ENCODE measurements at regions not wholly inside any gene's neighbourhood (a gene's known extent, or its start where the extent isn't known, plus 50 kb on each side); places are given as distances from the start of the nearest gene placed in this dataset.
A peak's percentile ranks its signal among the peaks of the same experiment; 100 is the strongest.
"Not testable (repeated sequence)": the region's sequence is repeated elsewhere in the genome, so short reads cannot be mapped to it uniquely, and the experiment has no call there.

DNA sequence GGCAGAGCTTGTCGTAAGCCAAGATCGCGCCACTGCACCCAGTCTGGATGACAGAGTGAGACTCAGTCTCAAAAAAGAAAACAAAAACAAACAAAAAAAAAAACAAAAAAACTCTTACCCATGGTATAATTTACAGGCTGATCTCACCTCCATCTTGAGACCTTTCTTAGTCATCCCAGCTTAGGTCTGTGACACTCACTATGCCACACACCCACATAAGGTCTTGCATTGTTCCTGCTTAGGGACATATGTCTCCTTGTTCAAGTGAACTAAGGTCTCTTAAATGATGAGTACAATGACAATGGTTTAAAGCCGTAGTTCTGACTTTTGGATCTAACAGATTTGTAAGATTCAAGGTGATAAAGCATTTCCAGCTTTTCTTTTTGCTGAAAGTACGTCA lies 360.2 kb upstream of the ARHGEF26 start:
- DNase-seq = no peak

GRCh38 chr3:153762411-153763235 lies 358.6 kb upstream of the ARHGEF26 start:
- DNase-seq = no peak

DNA sequence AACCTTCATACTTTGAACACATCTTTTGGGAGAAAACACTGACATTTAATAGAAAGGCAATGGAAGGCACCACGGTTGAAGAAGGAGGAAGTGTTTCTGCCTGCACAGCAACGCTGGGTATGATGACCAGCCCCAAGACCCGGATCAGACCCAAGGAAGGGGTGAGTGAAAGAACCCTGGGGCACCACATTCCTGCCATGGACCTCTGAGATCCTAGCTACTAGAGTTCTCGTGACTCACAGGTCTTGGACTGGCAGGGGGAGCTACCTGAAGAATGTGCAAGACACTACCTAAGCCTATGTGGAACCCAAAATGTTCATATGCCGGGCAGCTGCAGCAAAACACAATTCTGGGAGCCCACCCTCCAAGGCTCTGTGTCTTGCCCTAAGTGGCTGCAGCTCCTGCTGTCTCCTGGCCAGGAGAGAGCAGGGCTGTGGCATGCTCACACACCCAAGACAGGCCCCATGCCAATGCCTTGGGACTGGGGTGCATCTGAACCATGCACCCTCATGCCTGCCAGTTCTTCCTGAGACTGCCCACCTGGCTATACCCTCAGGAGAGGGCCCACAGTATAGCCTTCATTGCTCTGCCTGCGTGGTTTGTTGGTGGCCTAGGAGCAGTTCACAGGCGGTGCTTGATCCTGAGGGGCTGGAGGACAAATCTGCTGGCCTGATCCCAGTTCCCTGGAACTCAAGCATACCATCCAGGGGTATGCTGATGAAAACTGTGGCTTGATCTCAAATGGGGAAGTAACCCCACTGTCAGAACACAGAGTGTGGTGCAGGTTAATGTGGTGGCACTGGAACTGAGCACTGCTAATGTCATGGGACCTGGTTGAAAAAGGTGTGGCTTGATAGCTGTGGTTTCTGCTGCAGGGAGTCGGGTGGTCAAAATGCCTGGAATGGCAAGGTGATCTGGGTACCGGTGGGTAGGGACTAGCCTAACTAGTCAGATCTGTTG lies 353.3 kb upstream of the ARHGEF26 start:
- DNase-seq = no peak

GRCh38 chr3:153768561-153769469 lies 352.4 kb upstream of the ARHGEF26 start:
- DNase-seq = peak; percentile 35 to 70

DNA sequence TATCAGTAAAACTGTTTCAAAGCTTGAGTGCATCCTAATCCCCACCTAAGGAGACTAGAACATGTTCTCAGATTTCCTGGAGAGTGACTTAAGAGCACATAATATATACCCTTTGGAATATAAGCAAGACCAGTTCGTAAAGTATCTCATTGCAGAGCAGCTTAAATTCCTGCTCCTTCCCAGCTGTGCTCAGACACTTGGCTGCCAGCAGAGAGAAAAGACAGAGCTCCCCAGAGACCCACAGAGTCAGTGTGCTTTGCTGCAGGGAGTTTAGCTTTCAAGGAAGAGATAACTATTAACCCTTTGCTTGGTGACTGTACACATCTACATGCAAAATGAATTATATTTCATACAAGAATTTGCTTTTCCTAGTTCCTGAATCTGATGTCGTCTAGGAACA lies 338.1 kb upstream of the ARHGEF26 start:
- DNase-seq = peak; percentile 97 to 99

DNA sequence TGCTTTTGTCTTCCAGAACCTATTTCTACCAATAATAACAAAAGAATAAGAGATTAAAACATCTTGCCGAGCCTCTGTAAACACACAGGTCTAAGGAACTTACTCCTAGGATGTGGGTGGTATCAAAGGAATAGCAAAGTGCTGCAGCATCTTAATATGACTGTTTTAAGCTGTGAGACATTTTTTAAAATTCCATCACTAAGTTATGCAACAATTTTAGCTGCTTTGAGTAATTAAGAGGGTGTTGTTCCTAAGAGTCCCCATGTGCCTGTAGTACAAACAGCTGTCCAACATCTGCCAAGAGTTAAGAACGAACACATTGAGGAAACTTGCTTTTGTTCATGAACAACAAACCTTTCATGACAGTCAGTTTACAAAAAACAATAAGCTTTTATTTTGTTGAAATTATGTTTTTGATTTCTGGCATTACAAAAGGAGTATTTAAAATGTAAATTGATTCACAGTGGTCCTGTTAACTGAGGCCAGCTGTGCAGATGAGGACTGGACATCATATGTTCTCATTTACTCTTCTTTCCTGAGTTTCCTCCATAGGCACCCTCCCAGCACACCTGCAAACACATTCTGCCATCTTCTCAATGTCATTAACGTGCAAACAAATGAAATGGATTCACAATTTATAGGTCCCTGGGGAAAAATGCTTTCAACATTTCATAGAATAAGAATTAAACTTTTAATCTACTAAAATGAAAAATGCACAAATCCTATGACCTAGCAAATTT lies 337.3 kb upstream of the ARHGEF26 start:
- DNase-seq = peak in 1 of 2 experiments; percentile 16

DNA sequence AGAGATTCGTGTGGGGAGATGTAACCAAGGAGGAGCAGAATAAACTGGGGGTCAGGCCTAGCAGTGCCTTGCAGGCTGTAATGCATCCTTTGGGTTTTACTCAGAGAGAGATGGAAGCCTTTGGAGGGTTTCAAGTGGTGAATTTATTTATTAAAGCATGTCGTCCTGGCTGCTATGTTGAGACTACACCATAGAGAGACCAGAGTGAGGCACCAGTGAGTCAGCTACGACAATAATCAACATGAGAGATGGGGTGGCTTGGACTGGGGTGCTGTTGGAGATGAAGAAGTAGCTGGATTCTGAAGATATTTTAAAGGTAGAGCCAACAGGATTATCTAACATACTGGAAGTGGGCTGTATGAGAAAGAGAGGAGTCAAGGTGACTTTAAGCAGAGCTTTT lies 335.3 kb upstream of the ARHGEF26 start:
- no peak for DNase-seq

- DNase-seq = no peak
Measured at GRCh38 chr3:153789380-153789779, 331.8 kb upstream of the ARHGEF26 start.

DNA sequence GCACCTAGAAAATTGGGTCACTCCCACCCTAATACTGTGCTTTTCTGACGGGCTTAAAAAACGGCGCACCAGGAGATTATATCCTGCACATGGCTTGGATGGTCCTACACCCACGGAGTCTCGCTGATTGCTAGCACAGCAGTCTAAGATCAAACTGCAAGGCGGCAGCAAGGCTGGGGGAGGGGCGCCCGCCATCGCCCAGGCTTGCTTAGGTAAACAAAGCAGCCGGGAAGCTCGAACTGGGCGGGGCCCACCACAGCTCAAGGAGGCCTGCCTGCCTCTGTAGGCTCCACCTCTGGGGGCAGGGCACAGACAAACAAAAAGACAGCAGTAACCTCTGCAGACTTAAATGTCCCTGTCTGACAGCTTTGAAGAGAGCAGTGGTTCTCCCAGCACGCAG lies 324.1 kb upstream of the ARHGEF26 start:
- DNase-seq = not testable (repeated sequence)

DNA sequence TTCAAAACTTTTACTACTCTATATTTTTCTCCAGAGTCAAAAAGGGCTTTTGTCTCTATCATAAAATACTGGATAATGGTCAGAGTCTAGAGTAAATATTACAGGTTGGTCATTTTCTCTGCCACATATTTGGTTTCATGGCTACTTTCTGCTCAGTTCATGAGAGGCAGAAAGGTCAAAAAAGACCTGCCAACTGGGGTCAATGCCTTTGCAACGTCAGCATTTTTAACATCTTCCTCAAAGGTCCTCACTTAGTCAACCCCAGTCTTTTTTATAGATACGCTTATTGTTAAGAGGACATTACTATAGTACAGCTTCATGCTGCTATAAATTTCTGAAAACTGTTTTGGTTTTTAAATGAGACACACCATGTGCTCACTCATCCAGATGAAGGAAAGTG lies 312.1 kb upstream of the ARHGEF26 start:
- DNase-seq = no peak

DNA sequence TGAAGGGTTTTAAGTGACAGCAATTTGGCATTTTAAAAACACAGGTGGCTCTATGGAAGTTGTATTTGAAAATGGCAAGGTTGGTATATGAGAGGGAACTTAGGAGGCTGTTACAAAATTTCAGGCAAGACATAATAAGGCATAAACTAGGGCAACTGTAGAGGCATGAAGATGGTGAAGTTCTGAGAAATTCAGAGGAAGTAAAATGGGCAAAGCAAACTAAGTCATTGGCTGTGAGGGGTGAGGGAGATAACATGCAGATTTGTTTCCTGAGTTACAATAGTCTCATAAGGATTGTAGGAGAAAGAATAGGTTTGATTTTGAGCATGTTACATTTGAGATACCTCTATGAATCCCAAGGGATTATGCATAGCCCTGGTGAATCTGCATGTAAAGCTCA lies 302.9 kb upstream of the ARHGEF26 start:
- DNase-seq = no peak

DNA sequence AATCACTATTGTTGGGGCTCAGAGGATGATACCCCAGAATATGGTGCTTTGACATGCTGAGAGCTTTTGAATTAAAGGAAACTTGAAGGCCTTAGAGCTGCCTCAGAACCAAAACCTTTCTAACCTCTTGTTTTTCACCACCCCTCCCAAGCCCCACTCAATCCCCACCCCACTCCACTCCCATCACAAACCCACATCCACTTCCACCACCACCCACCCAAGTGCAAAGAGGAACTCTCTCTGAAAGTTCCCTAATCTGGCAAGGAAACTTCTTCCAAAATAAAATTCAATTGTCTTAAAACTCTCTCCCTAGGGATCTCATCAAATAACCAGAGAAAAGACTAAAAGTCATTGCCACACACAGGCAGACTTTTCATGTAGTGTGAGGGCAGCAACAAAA lies 301.2 kb upstream of the ARHGEF26 start:
- DNase-seq = no peak

DNA sequence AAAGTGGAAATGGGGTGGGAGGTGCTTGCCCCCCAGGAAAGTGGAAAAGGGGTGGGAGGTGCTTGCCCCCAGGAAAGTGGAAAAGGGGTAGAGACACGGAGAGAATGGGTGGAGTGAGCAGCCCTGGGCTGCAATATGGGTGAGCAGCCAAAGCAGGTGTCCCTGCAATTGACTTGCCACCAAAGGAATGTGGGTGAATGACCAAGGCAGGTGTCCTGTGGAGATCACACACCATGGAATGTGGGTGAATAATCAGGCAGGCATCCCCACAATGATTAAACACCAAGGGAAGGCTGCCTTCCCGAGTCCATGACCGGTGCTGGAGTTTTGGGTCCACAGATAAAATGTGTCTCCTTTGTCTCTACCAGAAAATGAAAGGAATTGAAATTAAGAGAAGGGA lies 292.8 kb upstream of the ARHGEF26 start:
- DNase-seq = not testable (repeated sequence)

- DNase-seq = no peak
Measured at GRCh38 chr3:153829606-153830170, 291.5 kb upstream of the ARHGEF26 start.

DNA sequence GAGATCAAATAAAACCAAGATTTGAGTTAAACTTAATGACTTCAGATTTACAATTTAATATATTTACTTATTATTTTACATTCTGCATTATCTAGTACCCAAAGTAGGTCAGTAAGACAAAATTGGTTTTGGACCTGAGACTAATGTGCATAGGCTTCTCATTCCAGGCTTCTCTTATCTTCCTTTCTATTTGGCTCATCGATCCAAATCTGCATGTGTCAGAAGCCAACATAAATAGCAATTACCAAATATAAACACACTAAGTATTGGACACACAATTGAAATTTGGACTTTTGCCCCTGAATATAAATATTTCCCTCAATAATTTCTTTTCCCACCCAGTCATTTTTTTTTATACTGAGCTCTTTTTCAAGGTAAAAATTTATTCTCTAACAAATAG lies 290.6 kb upstream of the ARHGEF26 start:
- DNase-seq = no peak

GRCh38 chr3:153835540-153835939 lies 285.6 kb upstream of the ARHGEF26 start:
- DNase-seq = no peak

GRCh38 chr3:153840487-153840886 lies 280.7 kb upstream of the ARHGEF26 start:
- no peak for DNase-seq

DNA sequence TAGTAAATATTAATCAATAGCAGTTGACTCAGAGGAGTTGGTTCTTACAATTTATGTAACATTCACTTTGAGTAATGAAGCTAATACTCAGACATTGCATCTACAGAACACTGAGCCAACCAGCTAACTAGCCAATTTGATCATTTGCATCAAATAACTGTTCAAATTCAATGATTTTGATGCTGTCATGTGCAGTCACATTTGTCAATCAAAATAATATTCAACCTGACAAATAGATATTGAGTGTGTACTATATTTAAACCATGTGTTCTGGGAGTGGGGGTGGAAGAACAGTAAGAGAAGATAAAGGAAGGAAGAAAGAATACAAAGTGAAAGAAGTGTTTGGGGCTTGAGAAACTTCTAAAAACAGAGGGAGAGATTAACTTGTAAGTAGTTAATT lies 277.2 kb upstream of the ARHGEF26 start:
- DNase-seq = no peak

GRCh38 chr3:153845311-153845710 lies 275.9 kb upstream of the ARHGEF26 start:
- no peak for DNase-seq

DNA sequence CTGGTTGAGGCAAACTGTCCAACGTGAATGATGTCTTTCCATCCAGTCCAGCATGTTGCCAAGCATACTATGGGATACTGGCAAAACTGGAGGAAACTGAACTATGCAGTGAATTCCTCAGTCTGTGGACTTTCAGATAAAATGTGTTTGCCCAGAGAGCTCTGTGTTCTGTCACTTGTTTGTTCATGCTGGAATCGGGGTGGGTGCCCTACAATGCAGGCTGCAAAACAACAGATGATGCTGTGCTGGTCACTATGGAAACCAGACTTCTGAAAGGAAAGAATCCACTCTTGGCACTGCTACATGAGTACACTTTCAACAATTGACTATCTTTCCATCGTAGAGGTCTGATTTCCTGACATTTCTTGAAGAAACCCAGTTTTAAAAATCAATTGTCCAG lies 272.5 kb upstream of the ARHGEF26 start:
- DNase-seq = peak in 1 of 2 experiments; percentile 39

DNA sequence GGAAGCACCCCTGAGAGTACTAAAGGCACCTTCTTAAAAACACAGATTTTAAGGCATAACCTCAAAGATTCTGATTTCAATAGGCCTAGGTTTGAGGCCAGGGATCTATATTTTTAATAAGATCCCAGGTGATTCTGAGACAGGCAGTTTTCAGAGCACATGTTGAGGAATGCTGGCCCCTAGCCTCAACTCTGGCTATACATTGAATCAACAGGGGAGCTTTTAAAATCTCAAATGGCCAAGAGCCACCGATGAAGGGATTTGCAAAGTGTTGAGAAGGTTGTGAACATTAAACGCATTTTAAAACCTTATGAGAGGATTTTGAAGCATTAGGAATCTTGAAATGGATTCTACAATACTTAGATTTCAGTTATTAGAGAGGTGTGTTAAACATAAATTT lies 268.8 kb upstream of the ARHGEF26 start:
- DNase-seq = no peak

- no peak for DNase-seq
Measured at GRCh38 chr3:153853163-153853562, 268.0 kb upstream of the ARHGEF26 start.
